Activated gamma-delta T cell treated with anti-CD3 and anti-CD28 coated beads, Interleukin-2, amount 50 U/mL, for 16 hours (primary cell): ENCODE measurements at regions not wholly inside any gene's neighbourhood (a gene's known extent, or its start where the extent isn't known, plus 50 kb on each side); places are given as distances from the start of the nearest gene placed in this dataset.
"Not testable (repeated sequence)": the region's sequence is repeated elsewhere in the genome, so short reads cannot be mapped to it uniquely, and the experiment has no call there.

Experiments used
- DNase-seq: peaks from one replicate; pipeline ENCODE4 v3.0.0-alpha.2; 2020; ENCODE audit warnings: low read depth

DNA sequence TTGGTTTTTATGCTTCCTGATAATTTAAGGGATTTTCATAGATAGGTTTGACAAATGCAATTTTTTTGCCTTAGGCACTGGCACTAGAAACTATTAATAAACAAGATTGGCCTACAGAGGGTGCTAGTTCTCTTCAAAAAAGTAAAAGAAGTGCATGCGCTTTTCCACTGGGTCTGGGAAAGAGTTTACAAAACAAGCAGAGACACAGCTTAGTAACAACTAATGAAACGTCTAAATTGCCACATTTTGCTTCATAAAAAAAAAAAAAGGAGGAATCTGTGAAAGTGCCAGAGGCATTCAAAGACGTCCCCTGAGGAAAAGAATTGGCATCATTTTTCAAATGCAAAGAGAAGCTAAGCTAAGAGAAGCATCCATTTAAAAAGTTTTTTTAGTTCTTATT lies 58.3 kb upstream of the EEA1 start:
- DNase-seq, result no peak

- DNase-seq, result no peak
Observed at GRCh38 chr12:92987846-92988621, 58.9 kb upstream of the EEA1 start.

DNA sequence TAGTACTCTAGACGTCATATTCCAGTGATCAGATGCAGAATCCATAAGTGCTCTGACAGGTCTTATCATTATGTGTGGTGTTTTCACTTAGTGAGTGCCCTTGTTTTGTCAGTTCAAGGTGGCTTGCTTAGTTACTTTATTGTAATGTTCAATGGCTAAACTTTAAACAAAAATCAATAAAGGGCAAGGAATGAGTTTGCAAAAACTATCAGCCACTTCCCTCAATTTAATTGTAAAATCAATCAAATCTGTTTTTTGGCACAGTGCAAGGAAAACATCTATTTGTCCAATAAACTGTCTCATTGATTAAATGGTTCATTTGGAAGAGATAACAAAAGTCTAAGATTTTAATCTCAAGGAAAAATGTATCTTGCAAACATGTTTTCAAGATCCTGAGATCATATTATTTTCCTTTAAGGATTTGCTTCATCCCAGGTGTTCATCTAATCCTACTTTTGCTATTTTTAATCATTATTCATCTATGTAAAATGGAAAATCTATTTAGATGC lies 59.6 kb upstream of the EEA1 start:
- DNase-seq, result no peak

GRCh38 chr12:92989715-92990484 lies 60.8 kb upstream of the EEA1 start:
- DNase-seq, result no peak

GRCh38 chr12:92991134-92991533 lies 62.0 kb upstream of the EEA1 start:
- DNase-seq, result no peak

DNA sequence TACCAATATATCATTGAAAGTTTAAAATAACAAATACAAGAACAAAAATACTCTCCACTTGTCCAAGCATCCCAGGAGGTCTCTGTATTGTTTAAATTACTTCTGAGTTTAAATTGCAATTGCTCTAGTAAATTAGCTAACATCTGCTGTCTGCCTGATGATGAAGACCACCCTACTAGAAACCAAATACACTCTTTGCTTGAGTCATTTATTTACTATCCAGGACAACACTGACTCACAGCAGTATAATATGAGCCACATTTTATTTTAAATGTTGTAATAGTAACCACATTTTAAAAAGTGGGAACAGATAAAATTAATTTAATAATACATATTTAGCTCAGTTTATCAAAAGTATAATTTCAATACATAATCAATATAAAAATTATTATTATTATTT lies 62.9 kb upstream of the EEA1 start:
- no peak for DNase-seq

DNA sequence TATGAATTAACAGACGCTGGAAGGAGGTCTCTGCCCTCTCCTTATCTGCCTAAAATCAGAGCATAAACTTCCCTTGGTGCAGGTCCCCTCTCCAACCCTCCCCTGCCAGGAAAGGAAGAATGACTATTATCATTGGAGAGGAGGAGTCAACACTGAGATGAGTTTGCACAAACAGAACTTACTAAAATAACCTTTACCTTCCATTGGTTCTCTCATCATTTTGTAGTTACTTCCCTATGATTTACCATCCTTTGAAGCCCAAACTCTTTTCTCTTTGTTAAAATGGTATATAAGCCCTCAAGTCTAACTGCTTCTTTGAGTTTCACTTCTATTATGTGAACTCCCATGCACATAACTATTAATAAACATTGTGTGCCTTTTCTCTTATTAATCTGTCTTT lies 64.2 kb upstream of the EEA1 start:
- DNase-seq, result no peak

DNA sequence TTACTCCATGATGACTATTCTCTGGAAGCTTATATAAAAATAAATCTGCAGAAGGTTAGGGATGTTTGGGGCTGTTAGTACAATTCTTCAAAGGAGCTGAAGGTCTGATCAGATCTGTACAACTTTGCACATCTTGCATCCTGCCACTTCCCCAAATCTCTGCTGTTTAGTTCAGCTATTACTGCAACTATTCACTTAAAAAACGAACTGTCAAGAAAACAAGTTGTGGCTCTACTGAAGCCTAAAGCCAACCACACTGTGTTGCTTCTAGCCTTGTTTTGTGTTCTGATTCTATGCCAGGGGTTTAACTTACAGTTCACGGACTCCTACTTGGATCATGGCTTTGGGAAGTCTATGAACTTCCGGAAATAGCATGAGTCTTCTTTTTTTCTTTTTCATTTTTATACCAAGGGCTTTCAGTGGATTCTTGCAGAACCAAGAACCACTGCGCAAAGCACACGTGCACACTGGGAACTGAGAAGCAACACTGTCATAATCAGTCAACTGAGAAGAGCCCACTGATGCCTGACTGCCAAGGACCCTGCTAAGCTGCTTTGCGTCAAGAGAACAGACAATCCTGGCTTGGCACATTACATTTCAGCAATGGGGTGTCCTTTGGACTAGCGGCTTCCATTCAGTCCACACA lies 66.3 kb upstream of the EEA1 start:
- DNase-seq, result no peak

DNA sequence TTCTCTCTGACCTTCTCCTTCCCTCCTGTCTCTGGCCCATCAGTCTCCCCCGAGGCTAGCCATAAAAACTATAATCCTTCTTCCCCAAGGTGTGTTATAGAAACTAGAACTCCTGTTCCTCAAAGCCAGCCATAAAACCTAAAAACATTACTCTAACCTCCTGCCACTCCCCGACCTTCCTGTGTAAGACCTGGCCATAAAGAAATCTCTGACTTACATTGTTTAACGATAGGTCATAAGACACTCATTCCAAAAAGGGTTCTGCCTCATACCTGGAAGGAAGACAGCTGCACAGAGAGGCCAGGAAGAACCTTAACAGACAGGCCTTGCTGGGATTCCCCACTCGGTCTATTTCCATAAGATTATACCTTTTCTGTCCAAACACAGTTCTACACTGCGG lies 70.9 kb upstream of the EEA1 start:
- no peak for DNase-seq

- DNase-seq, result no peak
Observed at GRCh38 chr12:93001407-93001806, 72.3 kb upstream of the EEA1 start.

GRCh38 chr12:93002293-93003054 lies 73.4 kb upstream of the EEA1 start:
- no peak for DNase-seq

DNA sequence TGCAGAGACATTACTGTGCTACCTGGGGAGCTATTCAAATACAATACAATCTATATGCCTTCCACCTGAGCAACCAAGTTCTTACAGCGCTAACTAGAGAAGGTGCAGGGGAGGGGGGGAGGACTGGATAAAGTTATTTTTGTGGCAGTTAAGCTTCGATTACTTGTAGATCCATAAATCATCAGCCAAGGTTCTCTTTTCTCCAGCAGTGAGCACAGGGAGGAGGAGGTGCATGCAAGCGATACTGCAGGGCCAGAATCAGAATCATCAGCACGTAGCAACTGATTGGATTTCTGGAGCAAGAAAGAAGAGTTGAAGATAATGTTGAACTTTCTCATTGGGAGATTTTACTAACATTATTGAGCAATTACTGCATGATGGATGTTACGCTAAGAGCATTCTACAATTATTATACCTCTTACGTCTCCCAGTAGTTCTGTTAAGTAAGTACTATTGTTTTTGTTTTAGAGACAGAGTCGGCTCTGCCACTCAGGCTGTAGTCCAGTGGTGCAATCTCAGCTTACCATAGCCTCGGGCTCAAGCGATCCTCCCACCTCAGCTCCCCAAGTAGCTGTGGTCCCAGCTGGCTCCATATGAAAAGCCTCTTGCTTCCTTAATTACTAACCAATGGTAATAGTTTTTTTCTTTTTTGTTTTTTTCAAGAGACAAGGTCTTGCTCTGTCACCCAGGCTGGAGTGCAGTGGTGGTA lies 74.6 kb upstream of the EEA1 start:
- no peak for DNase-seq

- DNase-seq, result no peak
Observed at GRCh38 chr12:93005928-93006392, 76.9 kb upstream of the EEA1 start.

- no peak for DNase-seq
Observed at GRCh38 chr12:93006471-93007208, 77.5 kb upstream of the EEA1 start.

GRCh38 chr12:93007544-93007943 lies 78.4 kb upstream of the EEA1 start:
- DNase-seq, result no peak

DNA sequence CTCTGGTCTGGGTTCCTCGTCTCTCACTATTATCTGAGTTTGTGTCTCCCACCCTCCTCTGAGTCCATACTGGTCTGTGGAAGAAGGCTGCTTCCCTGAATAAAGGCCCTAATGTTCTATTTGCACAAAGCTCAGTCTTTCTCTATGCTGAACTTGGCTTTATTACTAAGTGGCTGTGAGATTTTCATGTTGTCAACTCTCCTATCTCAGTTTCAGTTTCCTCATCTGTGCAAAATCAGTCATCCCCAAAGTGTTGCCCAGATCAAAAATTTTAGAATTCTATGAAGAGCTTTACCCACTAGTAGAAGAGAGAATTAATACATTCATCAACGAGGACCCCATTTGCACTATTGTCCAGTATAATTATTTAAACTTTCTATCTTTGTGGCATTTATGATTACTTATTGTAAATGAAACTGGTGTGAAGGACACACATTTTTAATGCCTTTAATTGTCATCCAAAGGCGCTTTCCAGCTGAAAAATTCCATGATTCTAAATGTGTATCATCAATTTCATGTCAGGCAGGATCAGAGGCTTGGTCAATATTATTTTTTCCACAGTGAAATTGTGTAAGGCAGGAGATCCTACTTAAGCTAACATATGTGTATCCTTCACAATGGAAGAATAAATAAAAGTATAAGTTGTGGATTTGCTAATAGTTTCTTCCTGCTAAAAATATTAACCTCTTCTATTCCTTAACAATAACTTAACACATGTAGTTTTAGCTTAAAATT lies 79.1 kb upstream of the EEA1 start:
- DNase-seq, result no peak

DNA sequence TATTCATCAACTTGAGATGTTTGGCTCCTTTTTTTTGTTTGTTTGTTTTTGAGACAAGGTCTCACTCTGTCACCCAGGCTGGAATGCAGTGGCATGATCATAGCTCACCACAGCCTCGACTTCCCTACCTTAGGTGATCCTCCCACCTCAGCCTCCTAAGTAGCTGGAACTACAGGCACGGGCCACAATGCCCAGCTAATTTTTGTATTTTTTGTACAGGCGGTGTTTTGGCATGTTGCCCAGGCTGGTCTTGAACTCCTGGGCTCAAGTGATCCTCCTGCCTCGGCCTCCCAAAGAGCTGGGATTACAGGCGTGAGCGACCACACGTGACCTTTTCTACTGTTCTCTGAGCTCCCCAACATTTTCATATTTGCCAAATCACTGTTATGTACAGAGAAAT lies 79.8 kb upstream of the EEA1 start:
- DNase-seq, result not testable (repeated sequence)

- DNase-seq, result no peak
Observed at GRCh38 chr12:93009533-93009932, 80.4 kb upstream of the EEA1 start.

DNA sequence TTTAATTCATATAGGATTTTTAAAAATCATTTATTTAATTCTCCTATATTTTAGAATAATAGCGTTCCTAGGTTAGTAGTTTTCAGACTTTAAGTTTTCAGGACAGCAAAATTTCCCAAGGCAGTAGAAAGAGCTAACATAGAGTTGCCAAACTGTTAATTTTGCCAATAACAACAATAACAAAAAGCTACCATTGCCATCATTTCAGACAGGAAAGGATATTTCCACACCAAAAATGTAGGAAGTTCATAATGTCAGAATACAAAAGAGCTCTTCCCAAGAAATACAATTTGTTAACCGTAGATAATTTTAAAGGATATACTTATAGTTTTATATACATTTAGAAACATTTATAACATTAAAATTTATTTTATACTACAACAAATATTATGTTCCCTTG lies 81.4 kb upstream of the EEA1 start:
- DNase-seq, result no peak

DNA sequence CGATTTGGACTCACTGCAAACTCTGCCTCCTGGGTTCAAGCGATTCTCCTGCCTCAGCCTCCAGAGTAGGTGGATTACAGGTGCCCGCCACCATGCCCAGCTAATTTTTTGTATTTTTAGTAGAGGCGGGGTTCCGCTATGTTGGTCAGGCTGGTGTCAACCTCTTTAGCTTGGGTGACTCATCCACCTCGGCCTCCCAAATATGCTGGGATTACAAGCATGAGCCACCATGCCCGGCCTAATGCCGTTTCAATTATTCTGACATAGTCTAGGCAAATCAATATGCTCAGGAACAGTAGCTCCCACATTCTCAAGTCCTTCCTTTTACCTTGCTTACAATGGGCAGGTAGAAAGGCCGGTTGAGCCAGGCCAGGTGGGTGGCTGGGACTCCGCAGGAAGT lies 82.0 kb upstream of the EEA1 start:
- no peak for DNase-seq
